ENCODE measurements at regions not wholly inside any gene's neighbourhood (a gene's known extent, or its start where the extent isn't known, plus 50 kb on each side); places are given as distances from the start of the nearest gene placed in this dataset.

DNA sequence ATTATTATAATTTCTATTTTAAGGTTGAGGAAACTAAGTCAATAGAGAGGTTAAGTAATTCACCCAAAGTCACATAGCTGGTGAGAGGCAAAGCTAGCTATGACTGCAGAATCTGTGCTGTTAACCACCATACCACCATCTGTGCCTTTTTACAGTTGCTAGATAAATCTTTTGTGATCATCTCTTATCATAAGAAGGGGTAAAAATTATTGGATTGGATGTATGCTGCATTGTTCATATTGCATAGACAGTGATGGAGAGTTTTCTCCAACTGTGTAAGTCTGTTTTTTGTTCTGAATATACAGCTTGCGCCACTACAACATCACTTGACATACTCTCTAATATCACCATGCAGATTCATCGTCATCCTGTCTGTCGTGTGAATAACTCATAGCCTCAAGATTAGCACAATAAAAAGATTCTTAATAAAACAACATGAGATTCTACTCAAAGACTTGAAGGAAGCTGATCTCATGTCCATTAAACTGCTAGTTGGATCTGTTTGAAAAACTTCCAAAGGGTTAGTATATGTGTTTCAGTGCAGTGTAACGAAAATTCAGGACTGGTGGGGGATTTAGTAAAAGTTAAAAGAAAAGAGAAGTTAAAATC is 495.9 kb downstream of the SPRY1 start:
- no peak for DNase-seq
- Mint-ChIP-seq H3K27ac (ENCODE audit: unreplicated experiment) (no peak overlapping the region), H3K36me3 (ENCODE audit: unreplicated experiment) (no peaks in the 10 kb centered on the region), H3K9me3 (ENCODE audit: unreplicated experiment) (no peaks in the 10 kb centered on the region), H3K27me3 (ENCODE audit: unreplicated experiment) (no peaks in the 10 kb centered on the region), H3K4me3 (ENCODE audit: unreplicated experiment) (no peak overlapping the region), H3K4me1 (ENCODE audit: low read depth, unreplicated experiment) (no peaks in the 10 kb centered on the region)
- TF ChIP-seq, protein P1, sequence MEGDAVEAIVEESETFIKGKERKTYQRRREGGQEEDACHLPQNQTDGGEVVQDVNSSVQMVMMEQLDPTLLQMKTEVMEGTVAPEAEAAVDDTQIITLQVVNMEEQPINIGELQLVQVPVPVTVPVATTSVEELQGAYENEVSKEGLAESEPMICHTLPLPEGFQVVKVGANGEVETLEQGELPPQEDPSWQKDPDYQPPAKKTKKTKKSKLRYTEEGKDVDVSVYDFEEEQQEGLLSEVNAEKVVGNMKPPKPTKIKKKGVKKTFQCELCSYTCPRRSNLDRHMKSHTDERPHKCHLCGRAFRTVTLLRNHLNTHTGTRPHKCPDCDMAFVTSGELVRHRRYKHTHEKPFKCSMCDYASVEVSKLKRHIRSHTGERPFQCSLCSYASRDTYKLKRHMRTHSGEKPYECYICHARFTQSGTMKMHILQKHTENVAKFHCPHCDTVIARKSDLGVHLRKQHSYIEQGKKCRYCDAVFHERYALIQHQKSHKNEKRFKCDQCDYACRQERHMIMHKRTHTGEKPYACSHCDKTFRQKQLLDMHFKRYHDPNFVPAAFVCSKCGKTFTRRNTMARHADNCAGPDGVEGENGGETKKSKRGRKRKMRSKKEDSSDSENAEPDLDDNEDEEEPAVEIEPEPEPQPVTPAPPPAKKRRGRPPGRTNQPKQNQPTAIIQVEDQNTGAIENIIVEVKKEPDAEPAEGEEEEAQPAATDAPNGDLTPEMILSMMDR (IDR thresholded peaks at IDR 0.05; ENCODE audit: partially characterized antibody, unreplicated experiment), result no peak

DNA sequence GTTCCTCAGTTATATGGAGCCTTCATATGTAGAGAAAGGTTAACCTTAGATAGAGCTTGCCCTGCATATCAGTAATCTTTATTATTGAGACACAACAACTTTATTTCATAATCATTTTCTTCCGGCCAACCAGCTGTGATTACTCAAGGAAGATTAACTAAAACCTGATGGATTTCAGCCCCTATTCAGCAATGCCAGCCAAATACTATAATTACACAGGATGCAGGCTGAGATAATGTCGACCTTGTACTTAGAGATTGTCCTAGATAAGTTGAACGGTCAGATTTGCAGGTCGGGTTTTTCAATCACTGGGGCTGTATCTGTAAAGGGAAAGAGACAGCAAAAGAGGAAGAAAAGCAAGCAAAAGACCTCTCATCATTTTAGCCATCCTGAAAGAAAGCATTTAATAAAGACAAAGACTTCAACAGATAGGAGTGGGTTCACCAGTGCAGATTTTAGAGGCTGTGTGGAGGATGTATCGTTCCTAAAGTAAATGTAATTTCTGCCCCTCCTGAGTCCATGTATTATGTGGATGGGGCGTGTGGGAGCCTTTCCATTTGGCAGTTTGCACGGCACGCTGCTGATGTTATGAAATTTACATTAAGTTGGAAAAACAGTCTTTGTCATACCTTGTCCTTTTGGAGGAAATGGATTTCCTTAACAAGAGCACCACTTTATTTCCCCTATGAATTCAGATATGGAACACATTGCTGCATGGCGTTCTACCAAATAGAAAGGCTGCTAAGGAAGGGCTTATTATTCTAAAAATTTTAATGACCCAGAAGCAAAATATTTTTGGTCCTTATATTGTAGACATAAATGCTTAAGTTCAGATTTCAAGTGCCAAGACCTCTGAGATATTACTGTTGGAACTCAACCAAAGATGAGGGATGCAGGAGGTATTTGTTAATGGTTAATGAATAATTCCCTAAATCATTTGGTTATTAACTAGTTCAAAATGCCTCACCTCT is 496.7 kb downstream of the SPRY1 start:
- no peaks in the 10 kb centered on the region for H3K36me3 Mint-ChIP-seq (ENCODE audit: unreplicated experiment)
- no peaks in the 10 kb centered on the region for H3K4me1 Mint-ChIP-seq (ENCODE audit: low read depth, unreplicated experiment)
- no peak overlapping the region for H3K4me3 Mint-ChIP-seq (ENCODE audit: unreplicated experiment)
- no peaks in the 10 kb centered on the region for H3K27me3 Mint-ChIP-seq (ENCODE audit: unreplicated experiment)
- no peak overlapping the region for H3K27ac Mint-ChIP-seq (ENCODE audit: unreplicated experiment)
- no peak for DNase-seq
- TF ChIP-seq, protein P1 (IDR thresholded peaks at IDR 0.05; ENCODE audit: partially characterized antibody, unreplicated experiment), result no peak
- no peaks in the 10 kb centered on the region for H3K9me3 Mint-ChIP-seq (ENCODE audit: unreplicated experiment)

DNA sequence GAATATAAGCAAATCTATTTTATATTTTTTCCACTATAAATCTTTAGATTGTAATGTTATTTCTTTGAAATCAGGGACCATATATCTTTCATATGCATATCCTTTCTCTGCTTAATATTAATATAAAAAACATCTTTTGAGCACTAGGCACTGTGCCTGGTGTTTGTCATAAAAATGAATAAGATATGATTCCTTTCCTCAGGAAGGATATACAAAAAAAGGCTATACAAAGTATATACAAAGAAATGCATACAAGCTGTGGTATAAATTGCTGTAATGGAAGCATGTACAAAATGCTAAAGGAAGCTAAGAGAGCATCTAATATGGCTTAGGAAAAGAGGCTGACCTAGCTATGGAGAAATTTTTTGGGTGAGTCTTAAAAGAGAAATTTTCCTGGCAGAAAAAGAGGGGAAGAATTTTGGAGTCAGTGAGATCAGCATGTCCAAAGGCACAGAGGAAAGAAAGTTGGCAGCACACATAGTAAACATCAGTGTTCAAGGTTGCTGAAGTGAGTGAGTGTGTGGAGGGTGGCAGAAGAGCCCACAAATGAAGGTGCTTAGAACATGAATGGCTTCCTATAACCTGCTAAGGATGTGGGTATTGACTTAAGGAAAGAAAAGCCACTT is 500.0 kb downstream of the SPRY1 start:
- no peaks in the 10 kb centered on the region for H3K27me3 Mint-ChIP-seq (ENCODE audit: unreplicated experiment)
- TF ChIP-seq, protein P1 (IDR thresholded peaks at IDR 0.05; ENCODE audit: partially characterized antibody, unreplicated experiment), result no peak
- H3K36me3 Mint-ChIP-seq (ENCODE audit: unreplicated experiment), result no peaks in the 10 kb centered on the region
- no peak overlapping the region for H3K27ac Mint-ChIP-seq (ENCODE audit: unreplicated experiment)
- no peak overlapping the region for H3K4me3 Mint-ChIP-seq (ENCODE audit: unreplicated experiment)
- no peaks in the 10 kb centered on the region for H3K4me1 Mint-ChIP-seq (ENCODE audit: low read depth, unreplicated experiment)
- DNase-seq, result no peak
- no peaks in the 10 kb centered on the region for H3K9me3 Mint-ChIP-seq (ENCODE audit: unreplicated experiment)

DNA sequence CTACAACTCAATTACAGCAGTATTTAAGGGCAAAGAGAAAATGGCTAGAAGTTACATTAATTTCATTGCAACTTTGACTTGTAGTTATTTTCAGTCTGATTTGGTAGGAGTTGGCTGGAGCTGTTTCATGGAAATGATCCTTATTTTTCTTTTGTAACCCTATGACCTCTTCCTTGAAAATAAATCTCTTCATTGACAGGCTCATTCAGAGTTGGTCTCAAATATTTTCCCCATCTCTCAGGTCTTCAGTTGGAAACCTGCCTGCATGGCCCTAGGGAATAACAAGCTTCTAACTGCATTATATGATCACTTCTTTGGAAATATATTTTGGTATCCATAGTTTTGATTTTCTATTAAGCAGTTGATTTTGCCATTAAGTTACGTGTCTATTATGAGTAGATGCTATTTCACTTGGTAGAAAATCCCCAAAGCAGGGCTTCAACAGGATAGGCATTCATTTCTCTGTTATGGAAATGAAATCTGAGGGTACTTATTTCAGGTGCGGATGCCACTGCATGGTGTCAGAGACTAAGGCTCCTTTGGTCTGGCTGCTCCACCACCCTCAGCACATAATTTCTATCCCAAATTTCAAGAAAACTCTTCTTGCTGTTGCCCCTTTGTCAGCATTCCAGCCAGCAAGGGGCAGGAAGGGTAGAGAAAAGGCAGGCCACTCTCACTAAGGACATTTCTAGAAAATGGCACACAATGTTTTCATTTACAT is 502.5 kb downstream of the SPRY1 start:
- H3K9me3 Mint-ChIP-seq (ENCODE audit: unreplicated experiment), result no peaks in the 10 kb centered on the region
- no peak overlapping the region for H3K27ac Mint-ChIP-seq (ENCODE audit: unreplicated experiment)
- DNase-seq, result no peak
- no peaks in the 10 kb centered on the region for H3K27me3 Mint-ChIP-seq (ENCODE audit: unreplicated experiment)
- H3K36me3 Mint-ChIP-seq (ENCODE audit: unreplicated experiment), result peaks cover 2% of the 10 kb centered on the region
- TF ChIP-seq, protein P1 (IDR thresholded peaks at IDR 0.05; ENCODE audit: partially characterized antibody, unreplicated experiment), result no peak
- H3K4me1 Mint-ChIP-seq (ENCODE audit: low read depth, unreplicated experiment), result no peaks in the 10 kb centered on the region
- no peak overlapping the region for H3K4me3 Mint-ChIP-seq (ENCODE audit: unreplicated experiment)

Data from glutamatergic neuron (in vitro differentiated cells).